GM12878 (cell line): ENCODE measurements at regions not wholly inside any gene's neighbourhood (a gene's known extent, or its start where the extent isn't known, plus 50 kb on each side); places are given as distances from the start of the nearest gene placed in this dataset.

Source experiments
- ATAC-seq: fragments of 200-7000 bp; cut with Tn5 transposase; 3 replicates; pipeline ENCODE4 v1.9.1; 2020; ENCODE audit warnings: mild to moderate bottlenecking, moderate library complexity
- BruUV-seq: library from RNA; stranded (reverse); fragments of 400-500 nt; replicated peaks from 2 replicates; lab custom pipeline; 2021; lab: Mats Ljungman, UMichigan
- CTCF ChIA-PET: fragments of 300-600 bp; sonication (Branson Sonifier 250); formaldehyde crosslinking; extraction: SDS; loops from one replicate; lab custom pipeline; 2021; ENCODE audit warnings: inconsistent platforms; lab: Yijun Ruan, JAX
- POLR2A ChIA-PET: fragments of 350-600 bp; formaldehyde crosslinking; extraction: SDS; loops from one replicate; lab custom pipeline; 2021; ENCODE audit warnings: inconsistent platforms; lab: Charles Lee
- RAD21 ChIA-PET: fragments of 300-600 bp; sonication (Branson Sonifier 250); formaldehyde crosslinking; loops from one replicate; lab custom pipeline; 2023; ENCODE audit warnings: antibody characterized with exemption; ENCODE audit not compliant: unreplicated experiment; lab: Charles Lee
- SMC1A ChIA-PET: fragments of 300-600 bp; sonication (Branson Sonifier 250); formaldehyde crosslinking; loops from one replicate; lab custom pipeline; 2023; ENCODE audit not compliant: unreplicated experiment, uncharacterized antibody; lab: Charles Lee
- DNase-seq: peaks from one replicate; pipeline ENCODE4 v3.0.0-alpha.2; 2011; ENCODE audit warnings: low read depth, low spot score
- FAIRE-seq: peaks from 3 replicates; lab custom pipeline; 2011; peaks lifted over from hg19 to GRCh38; lab: Jason Lieb, UNC
- H2AFZ ChIP-seq: 2 replicates; pipeline ENCODE4 v1.6.0; 2011; ENCODE audit warnings: low read depth, low read length, control low read depth; ENCODE audit not compliant: control insufficient read depth
- H3K27ac ChIP-seq: 2 replicates; pipeline ENCODE4 v1.5.1; 2011; ENCODE audit warnings: control low read depth; ENCODE audit not compliant: control insufficient read depth, insufficient read depth
- H3K27me3 ChIP-seq, 2 experiments: replicated peaks in 1 of 2; 2 replicates each; pipeline versions ENCODE4 v1.6.0 to v1.6.1; 2011; ENCODE audit warnings: low read length in 1 of 2; ENCODE audit not compliant: control insufficient read depth in 2 of 2, insufficient read depth in 2 of 2
- H3K36me3 ChIP-seq, 2 experiments: 2 replicates each; pipeline ENCODE4 v1.5.1; 2011; ENCODE audit warnings: low read length in 1 of 2; ENCODE audit not compliant: control insufficient read depth in 2 of 2, insufficient read depth in 2 of 2
- H3K4me1 ChIP-seq: 2 replicates; pipeline ENCODE4 v1.6.1; 2011; ENCODE audit warnings: mild to moderate bottlenecking, low read length, moderate library complexity, mixed read lengths; ENCODE audit not compliant: control insufficient read depth, insufficient read depth
- H3K4me2 ChIP-seq: 2 replicates; pipeline ENCODE4 v1.6.0; 2011; ENCODE audit warnings: control low read depth; ENCODE audit not compliant: control insufficient read depth, insufficient read depth
- H3K4me3 ChIP-seq: fragments of 200-600 bp; sonication (generic); 2 replicates; pipeline ENCODE4 v1.5.1; 2016
- H3K79me2 ChIP-seq: 2 replicates; pipeline ENCODE4 v1.6.0; 2011; ENCODE audit warnings: low read length; ENCODE audit not compliant: control insufficient read depth, insufficient read depth
- H3K9ac ChIP-seq: 2 replicates; pipeline ENCODE4 v1.8.0; 2011; ENCODE audit warnings: low read length, control low read depth, mixed read lengths; ENCODE audit not compliant: control insufficient read depth, insufficient read depth
- H3K9me3 ChIP-seq: replicated peaks from 3 replicates; pipeline ENCODE4 v1.5.1; 2011; ENCODE audit warnings: mild to moderate bottlenecking, low read length; ENCODE audit not compliant: control insufficient read depth, insufficient read depth
- H4K20me1 ChIP-seq: 2 replicates; pipeline ENCODE4 v1.6.0; 2011; ENCODE audit not compliant: control insufficient read depth, insufficient read depth
- CBX5 ChIP-seq: sonication (generic); IDR thresholded peaks from 2 replicates; pipeline ENCODE4 v1.6.1; 2016; ENCODE audit warnings: low read depth, moderate library complexity, mild to moderate bottlenecking, inconsistent platforms
- FOS ChIP-seq: IDR thresholded peaks from 3 replicates; pipeline ENCODE4 v1.6.1; 2011; ENCODE audit warnings: borderline replicate concordance; ENCODE audit not compliant: insufficient read length; ENCODE audit errors: extremely low read depth
- HCFC1 ChIP-seq: fragments of 150-350 bp; IDR thresholded peaks from 2 replicates; pipeline ENCODE4 v1.6.1; 2014; ENCODE audit warnings: low read length
- JUND ChIP-seq: IDR thresholded peaks from 2 replicates; pipeline ENCODE4 v1.6.1; 2012; ENCODE audit warnings: low read depth, mild to moderate bottlenecking, low read length, improper control_type of control experiment, moderate library complexity
- NFIC ChIP-seq: IDR thresholded peaks from 2 replicates; pipeline ENCODE4 v1.6.1; 2012; ENCODE audit warnings: low read depth, mild to moderate bottlenecking, inconsistent platforms, low read length, moderate library complexity
- PAX8 ChIP-seq: fragments of 450-650 bp; IDR thresholded peaks from 2 replicates; pipeline ENCODE4 v1.6.1; 2017; ENCODE audit warnings: mild to moderate bottlenecking, moderate library complexity
- POLR2AphosphoS2 ChIP-seq: IDR thresholded peaks from 2 replicates; pipeline ENCODE4 v1.6.1; 2011; ENCODE audit warnings: low read depth, mild to moderate bottlenecking, low read length, improper control_type of control experiment, moderate library complexity
- SIX5 ChIP-seq: IDR thresholded peaks from 2 replicates; pipeline ENCODE4 v1.6.1; 2011; ENCODE audit warnings: mild to moderate bottlenecking, low read depth, low read length, moderate library complexity; ENCODE audit not compliant: severe bottlenecking
- SUPT20H ChIP-seq: IDR thresholded peaks from 2 replicates; pipeline ENCODE4 v1.6.1; 2011; ENCODE audit warnings: low read depth, mild to moderate bottlenecking, low read length, moderate library complexity, borderline replicate concordance; ENCODE audit not compliant: control insufficient read depth
- SUZ12 ChIP-seq: fragments of 200-600 bp; sonication (generic); IDR thresholded peaks from one replicate; pipeline ENCODE4 v1.6.1; 2018; ENCODE audit warnings: antibody characterized with exemption, mild to moderate bottlenecking; ENCODE audit not compliant: unreplicated experiment
- ZNF384 ChIP-seq: IDR thresholded peaks from 2 replicates; pipeline ENCODE4 v1.6.1; 2012; ENCODE audit warnings: low read depth, mild to moderate bottlenecking, low read length, improper control_type of control experiment, borderline replicate concordance
- WGBS: methylation state at CpG from one replicate; pipeline ENCODE4 v1.1.6; 2016; ENCODE audit warnings: low lambda C conversion rate; ENCODE audit not compliant: insufficient replicate concordance, insufficient coverage; ENCODE audit errors: missing lambda C conversion rate; 5-methylcytosine and 5-hydroxymethylcytosine counted together
- in situ Hi-C: fragments of 300-500 bp; cut with MboI; formaldehyde crosslinking; loops from 9 replicates; pipeline ENCODE4 v1.14.3; 2018; ENCODE audit warnings: mixed read lengths
- intact Hi-C: fragments of 100-400 bp; cut with micrococcal nuclease; formaldehyde crosslinking; loops from one replicate; pipeline ENCODE4 v1.14.2; 2022; ENCODE audit not compliant: unreplicated experiment
- TF ChIP-seq, protein P1 (sequence below): fragments of 150-350 bp; IDR thresholded peaks from 2 replicates; pipeline ENCODE4 v1.6.1; 2014; ENCODE audit warnings: mild to moderate bottlenecking, low read depth, low read length

DNA sequence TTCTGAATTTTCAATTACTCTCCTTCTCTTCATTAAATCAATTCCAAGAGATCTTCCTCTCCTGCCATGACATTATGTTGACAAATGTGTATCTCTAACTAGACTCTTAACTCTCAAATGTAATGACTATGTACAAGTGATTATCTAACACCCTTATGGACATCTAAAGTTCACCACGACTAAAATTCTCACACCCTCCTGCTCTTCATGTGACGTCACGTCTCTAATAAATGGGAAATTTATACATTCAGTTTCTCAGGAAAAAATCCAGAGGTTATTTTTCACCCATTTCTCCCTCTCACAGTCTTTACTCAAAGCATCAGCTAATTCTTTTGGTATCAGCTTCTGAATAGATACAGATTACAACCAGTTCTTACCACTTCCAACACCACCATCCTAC lies 237.5 kb upstream of the EPHA6 start:
- Histone ChIP-seq H3K27ac (no peak overlapping the region), H4K20me1 (no peaks in the 10 kb centered on the region), H3K36me3 (no peaks in the 10 kb centered on the region), H3K4me3 (no peak overlapping the region), H3K9ac (no peak overlapping the region), H3K79me2 (no peaks in the 10 kb centered on the region), H3K4me2 (no peak overlapping the region), H3K27me3 (no peaks in the 10 kb centered on the region), H3K9me3 (no peaks in the 10 kb centered on the region; the same call in 2 of the 3 replicates), H2AFZ (no peak overlapping the region), H3K4me1 (no peaks in the 10 kb centered on the region)
- RAD21 ChIA-PET, result no interaction called here
- FAIRE-seq, result no peak
- 21% methylated on average over 3 of the region's 3 CpGs for WGBS
- CTCF ChIA-PET, result no interaction called here
- SMC1A ChIA-PET, result no interaction called here
- POLR2A ChIA-PET, result no interaction called here
- TF ChIP-seq JUND (no peak), HCFC1 (no peak), PAX8 (no peak), FOS (no peak), CBX5 (no peak), SUZ12 (no peak), POLR2AphosphoS2 (no peak), SIX5 (no peak), ZNF384 (no peak), SUPT20H (no peak), NFIC (no peak)
- TF ChIP-seq, protein P1, sequence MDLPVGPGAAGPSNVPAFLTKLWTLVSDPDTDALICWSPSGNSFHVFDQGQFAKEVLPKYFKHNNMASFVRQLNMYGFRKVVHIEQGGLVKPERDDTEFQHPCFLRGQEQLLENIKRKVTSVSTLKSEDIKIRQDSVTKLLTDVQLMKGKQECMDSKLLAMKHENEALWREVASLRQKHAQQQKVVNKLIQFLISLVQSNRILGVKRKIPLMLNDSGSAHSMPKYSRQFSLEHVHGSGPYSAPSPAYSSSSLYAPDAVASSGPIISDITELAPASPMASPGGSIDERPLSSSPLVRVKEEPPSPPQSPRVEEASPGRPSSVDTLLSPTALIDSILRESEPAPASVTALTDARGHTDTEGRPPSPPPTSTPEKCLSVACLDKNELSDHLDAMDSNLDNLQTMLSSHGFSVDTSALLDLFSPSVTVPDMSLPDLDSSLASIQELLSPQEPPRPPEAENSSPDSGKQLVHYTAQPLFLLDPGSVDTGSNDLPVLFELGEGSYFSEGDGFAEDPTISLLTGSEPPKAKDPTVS, result no peak
- no peak for DNase-seq
- intact Hi-C loops, result no loop called here
- in situ Hi-C loops, result no loop called here
- BruUV-seq, result no TSS peak
- no peak for ATAC-seq
